AG09319 (cell line): ENCODE measurements at regions not wholly inside any gene's neighbourhood (a gene's known extent, or its start where the extent isn't known, plus 50 kb on each side); places are given as distances from the start of the nearest gene placed in this dataset.

Source experiments
- DNase-seq: peaks from one replicate; pipeline ENCODE4 v3.0.0-alpha.2; 2010; ENCODE audit warnings: low read depth; ENCODE audit errors: extremely low read depth
- CTCF ChIP-seq: IDR thresholded peaks from 2 replicates; pipeline ENCODE4 v1.5.1; 2011; ENCODE audit warnings: low read depth, mild to moderate bottlenecking, inconsistent platforms, low read length, moderate library complexity

DNA sequence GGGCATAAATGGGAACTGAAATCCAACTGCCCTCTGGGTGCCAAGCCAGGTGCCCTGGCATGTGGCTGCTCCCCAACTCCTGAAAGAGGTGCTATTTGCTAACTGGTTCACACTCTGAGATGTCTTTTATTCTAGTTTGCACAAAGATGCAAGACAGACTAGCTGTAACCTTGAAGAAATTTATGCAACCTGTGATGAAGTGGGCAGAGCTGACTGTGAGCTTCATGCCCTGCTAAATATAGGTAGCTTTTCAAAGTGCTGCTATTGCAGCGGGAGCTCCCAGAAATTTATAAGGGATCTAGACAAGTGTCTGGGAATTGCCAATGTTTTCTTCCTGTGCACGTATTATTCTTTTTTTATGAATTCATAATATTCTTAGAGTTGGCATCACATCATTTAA lies 517.5 kb downstream of the RNF144B start:
- no peak for DNase-seq
- no peak for TF ChIP-seq CTCF

DNA sequence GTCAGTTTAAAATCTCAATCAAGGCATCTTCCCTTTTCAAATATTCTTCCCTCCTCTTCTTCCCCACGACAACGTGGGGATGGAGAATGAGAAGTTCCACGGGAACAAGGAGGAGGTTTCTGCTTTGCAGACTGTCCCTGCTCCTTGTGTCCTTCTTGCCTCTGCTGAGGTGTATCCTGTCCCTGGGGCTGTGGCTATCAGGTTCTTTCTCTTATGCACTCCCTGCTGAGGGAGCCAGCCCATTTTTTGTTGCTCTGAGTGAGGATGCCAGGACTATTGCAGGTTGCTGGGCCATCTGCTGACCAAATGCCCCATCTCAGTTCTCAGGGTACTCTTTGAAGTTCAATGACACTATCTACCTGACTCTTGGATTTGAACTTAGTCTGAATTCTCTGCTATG lies 533.6 kb downstream of the RNF144B start:
- no peak for DNase-seq
- no peak for TF ChIP-seq CTCF

DNA sequence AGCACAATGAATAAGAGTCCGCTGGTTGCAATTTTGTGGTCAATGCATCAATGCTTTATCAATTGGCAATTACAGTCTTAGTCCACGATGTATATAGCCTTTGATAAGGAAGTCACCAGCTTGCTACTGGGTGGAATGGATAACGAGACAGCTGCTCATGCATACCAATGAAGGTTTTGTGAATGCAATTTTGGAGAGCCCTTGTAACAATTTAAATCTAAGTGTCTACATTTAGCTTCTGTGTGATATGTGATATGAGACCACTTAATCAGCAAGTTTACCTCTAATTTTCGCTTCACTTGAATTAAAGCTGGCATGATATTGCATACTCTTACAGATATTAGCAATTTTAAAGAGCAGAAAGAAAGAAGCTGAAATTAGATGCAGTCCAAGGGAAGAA lies 543.9 kb downstream of the RNF144B start:
- no peak for TF ChIP-seq CTCF
- no peak for DNase-seq

DNA sequence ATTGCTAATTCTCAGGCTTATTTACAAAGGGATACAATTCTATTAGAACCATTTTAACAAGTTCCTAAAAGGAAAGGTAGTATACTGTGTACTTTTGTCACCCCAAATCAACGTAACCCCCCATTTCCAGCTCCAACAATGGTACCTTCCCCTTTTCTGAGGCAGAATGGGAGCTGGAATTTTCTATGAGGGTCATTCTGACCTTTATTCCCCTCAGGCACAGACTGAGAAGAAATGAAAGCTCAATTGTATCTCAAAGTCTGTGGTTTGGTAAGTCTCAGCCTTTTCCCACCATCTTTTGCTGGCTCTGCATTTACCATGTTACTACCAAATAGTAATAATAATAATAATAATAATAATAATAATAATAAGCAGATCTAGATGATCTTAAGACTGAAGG lies 571.0 kb downstream of the RNF144B start:
- no peak for DNase-seq
- no peak for TF ChIP-seq CTCF

DNA sequence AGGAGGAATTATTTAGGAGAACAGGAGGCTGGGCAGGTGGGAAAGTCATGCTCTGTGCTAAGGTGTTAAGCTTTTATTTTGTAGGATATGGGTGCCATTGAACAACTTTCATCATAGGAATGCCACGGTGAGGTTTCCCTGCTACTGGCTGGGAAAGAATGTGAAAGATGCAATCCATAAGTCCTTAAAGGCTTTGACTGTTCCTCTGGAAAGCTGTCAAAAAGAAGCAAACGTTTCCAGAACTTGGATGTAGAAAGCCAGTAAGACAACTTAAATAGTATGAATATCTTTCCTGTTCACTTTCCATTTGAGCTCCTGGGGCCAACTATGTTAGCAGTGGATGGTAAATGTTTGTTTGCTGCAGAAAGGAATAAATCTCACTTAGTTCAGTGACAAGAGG lies 574.4 kb downstream of the RNF144B start:
- TF ChIP-seq CTCF, result no peak
- DNase-seq, result no peak

DNA sequence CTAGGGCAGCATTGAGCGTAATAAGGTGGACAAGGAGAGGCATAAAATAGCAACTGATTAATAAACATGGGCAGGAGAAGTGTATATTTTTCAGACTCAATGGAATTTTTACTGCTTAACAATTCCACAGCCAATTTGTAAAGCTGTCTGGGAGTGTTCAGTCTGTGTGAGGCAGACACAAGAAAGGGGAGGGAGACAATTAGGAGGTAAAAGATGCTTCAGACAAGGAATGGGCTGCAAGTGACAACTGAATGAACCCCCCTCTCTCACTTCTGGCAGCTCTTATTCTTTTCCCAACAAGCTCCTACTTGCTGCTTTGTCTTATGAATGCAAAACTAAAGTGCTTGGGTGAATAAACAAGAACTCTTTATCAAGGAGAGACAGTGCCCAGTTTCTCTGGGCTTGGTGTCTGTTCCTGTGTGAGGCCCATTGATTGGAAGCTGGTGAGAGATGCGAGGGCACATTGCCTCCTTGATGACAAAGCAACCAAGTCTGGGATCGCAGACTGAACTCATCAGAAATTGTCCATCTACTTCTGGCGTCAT lies 575.3 kb downstream of the RNF144B start:
- TF ChIP-seq CTCF, result no peak
- no peak for DNase-seq

DNA sequence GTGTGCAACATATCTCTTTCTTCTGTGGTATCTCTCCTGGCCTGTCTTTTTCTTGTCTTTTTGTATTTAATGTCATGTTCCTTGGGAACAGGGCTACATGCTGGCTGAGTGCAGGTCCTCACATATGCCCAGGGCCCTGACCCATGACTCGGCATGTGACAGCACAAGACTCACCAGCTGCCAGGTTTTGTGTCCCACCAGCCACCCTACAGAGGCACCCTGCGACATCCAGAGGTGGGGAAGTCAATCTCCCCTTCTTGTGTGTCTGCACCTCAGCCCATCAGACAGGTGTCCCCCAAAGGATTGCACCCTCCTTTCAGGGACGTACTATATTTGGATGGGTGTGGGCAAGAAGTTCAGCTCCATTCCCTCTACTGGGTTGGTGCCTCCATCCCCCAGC lies 576.3 kb downstream of the RNF144B start:
- TF ChIP-seq CTCF, result no peak
- DNase-seq, result no peak
